ENCODE measurements at regions not wholly inside any gene's neighbourhood (a gene's known extent, or its start where the extent isn't known, plus 50 kb on each side); places are given as distances from the start of the nearest gene placed in this dataset.

- TF ChIP-seq, protein P1, sequence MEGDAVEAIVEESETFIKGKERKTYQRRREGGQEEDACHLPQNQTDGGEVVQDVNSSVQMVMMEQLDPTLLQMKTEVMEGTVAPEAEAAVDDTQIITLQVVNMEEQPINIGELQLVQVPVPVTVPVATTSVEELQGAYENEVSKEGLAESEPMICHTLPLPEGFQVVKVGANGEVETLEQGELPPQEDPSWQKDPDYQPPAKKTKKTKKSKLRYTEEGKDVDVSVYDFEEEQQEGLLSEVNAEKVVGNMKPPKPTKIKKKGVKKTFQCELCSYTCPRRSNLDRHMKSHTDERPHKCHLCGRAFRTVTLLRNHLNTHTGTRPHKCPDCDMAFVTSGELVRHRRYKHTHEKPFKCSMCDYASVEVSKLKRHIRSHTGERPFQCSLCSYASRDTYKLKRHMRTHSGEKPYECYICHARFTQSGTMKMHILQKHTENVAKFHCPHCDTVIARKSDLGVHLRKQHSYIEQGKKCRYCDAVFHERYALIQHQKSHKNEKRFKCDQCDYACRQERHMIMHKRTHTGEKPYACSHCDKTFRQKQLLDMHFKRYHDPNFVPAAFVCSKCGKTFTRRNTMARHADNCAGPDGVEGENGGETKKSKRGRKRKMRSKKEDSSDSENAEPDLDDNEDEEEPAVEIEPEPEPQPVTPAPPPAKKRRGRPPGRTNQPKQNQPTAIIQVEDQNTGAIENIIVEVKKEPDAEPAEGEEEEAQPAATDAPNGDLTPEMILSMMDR (IDR thresholded peaks at IDR 0.05) = no peak
- TF ChIP-seq EP300 (IDR thresholded peaks at IDR 0.05) (no peak), POLR2A (IDR thresholded peaks at IDR 0.05) (no peak)
These were observed 417.2 kb downstream of the TMEM232 start for GRCh38 chr5:110309222-110309621.
